Stimulated activated CD4-positive, alpha-beta T cell treated with anti-CD3 and anti-CD28 coated beads, Interleukin-12 subunit alpha, Interleukin-12 subunit beta, amount 100 ng/mL, for 4 hours (primary cell): ENCODE measurements at regions not wholly inside any gene's neighbourhood (a gene's known extent, or its start where the extent isn't known, plus 50 kb on each side); places are given as distances from the start of the nearest gene placed in this dataset.
"Not testable (repeated sequence)": the region's sequence is repeated elsewhere in the genome, so short reads cannot be mapped to it uniquely, and the experiment has no call there.

Experiments used
- DNase-seq: peaks from one replicate; pipeline ENCODE4 v3.0.0-alpha.2; 2020

DNA sequence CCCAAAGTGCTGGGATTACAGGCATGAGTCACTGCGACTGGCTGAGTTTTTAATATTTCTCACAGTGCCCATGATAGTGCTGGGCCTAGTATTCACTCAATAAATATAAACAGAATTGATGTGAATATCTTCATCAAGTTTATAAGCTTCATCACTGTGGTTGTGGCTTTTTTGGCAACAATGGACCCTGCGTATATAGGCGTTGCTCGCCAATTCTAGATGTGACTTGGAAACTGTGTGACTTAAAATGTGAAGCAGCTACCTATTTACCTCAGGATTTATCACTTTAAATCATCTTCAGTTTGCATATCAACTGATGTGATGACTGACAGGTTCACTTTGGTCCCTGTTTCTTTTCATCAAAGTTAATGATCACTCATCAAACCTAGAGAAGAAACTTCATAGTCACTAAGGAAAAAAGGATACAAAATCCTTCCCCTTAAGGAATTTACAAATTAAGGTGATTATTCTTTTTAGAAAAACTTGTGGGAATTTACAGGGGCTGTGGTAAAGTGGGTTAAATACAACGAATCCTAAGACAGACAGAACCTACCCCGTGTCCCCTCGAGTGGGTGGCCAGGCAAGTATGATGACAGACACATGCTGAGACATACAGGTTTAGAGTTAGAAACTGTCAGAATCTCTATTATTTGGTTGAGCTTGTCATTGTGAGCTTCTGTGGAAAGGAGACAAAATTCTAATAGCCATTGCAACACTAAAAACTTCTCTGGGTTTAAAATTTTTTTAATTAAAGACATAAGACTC lies 101.3 kb downstream of the AKAP11 start:
- DNase-seq: no peak

DNA sequence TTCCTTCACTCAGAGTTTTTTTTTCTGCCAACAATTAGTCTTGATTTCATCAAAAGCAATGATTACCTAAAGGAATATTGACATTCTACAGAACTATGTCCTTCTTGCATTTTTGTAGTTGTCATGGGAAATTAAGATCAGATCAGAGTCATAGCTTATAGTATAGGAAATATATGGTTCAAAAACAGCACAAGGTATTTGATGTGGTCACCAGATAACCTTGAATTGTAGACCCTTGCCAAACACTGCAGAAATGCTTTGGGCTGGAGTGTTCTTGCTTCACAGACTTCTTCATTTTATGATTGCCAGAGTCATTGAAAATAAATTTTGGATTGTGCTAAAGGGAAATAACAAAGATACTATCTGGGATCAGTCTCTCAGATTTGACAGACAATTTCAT lies 103.7 kb downstream of the AKAP11 start:
- no peak for DNase-seq

DNA sequence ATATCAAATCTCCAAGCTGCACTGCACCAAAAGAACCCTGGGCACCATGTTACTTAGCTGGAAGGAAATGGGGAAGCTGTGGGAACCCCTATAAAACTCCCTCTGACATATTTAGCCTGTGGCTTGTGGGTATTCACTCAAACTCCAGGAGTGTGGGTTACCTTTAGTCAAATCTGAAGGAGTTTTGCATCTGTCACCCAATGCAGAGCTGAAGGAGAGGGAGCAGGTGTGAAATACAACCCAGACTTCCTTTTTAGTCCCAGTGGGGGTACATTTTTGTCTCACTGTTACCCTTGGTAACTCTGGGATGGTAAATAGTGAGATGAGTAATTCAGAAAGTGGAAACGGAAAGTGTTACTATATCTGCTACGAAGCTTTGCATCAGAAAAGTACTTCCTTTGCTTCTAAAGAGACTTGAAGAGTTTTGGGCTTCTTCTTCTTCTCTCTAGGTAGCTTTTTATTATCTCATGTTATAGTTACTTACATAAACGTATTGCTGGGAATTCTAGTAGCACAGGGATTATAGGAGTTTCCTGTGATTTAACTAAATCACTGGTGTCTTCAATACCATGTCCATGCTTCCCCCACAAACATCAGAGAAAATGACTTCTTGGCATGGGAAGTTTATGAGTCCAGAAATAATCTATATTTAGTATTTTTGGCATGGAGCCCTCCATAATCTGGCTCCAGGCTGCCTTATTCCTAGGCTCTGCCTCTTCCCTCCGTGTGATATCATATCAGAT lies 105.9 kb downstream of the AKAP11 start:
- no peak for DNase-seq

DNA sequence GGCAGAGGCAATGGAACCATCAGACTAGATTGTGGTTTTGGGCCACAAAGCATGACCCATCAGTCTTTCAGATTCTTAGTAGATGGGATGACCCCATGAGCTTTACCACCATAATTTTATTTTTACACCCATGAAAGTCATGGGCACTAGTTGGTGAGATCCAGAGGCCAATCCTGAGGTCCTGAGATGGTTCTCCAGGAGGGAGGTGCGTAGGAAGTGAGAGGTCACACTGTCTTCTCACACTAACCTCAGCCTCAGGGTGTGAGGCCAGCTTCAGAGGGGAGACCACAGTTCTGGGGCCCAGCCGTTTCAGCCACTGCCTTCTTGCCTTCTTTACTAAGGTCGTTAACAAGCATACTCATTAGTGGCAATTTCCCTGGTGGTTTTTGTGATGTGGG lies 106.4 kb downstream of the AKAP11 start:
- DNase-seq: no peak

DNA sequence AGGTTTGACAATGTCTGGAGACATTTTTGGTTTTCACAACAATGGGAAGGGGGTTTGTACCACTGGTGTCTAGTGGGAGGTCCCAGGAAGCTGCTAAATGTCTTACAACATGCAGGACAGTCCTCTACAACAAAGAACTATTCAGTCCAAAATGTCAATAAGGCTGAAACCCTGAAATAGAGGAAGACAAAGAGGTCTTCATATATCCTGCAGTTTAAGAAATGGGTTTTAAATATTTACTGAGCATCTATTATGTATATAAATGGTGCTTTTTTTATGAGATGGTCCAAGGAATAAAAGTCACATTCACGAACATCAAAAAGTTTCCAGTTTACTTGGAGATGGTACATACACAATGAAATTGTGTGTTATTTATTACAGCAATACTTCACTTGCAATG lies 107.3 kb downstream of the AKAP11 start:
- no peak for DNase-seq

DNA sequence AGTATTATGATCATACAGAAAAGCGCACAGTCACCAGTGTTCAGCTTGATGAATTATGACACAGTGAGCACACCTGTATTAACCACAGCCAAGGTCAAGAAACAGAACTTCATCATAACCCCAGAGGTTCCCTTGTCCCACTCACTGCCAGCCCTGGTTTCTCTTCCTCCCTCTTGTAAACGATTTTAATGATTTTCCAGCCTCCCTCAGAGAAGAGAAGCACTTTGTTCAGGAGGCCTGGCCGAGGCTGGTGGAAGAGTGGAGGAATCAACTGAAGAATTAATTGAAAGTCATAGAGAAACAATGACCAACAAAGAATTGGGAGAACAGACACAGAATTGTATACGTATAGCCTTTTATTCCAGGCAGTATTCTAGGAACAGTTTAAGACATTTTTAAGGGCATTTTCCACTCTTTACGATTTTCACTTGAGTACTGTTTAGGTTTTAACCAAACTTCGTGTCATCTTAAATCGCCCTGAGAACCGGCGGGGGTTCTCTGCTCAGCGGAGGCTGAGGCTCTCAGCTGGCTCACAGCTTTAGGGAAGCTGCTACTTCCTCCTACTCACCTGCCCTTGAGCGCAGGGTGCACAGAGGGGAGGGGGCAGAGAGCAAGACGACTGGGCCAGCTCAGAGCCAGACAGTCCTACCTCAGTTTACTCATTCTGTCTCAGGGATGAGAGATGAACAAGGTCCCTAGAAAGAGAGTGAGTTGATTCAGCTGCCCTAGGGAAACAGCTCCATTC lies 108.6 kb downstream of the AKAP11 start:
- DNase-seq: no peak

DNA sequence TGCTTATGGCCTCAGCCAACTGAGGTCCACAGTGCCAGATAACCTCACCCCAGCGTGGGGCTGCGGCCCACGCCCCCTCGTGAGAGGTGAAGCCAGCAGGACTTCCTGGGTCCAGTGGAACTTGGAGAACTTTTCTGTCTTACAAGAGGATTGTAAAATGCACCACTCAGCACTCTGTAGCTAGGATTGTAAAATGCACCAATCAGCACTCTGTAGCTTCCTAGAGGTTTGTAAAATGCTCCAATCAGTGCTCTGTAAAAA lies 109.1 kb downstream of the AKAP11 start:
- no peak for DNase-seq

DNA sequence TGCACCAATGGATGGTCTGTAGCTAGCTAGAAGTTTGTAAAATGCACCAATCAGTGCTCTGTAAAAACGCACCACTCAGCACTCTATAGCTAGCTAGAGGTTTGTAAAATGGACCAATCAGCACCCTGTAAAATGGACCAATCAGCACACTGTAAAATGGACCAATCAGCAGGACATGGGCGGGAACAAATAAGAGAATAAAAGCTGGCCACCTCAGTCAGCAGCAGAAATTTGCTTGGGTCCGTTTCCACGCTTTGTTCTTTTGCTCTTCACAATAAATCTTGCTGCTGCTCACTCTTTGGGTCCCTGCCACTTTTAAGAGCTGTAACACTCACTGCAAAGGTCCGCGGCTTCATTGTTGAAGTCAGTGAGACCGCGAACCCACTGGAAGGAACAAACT lies 109.5 kb downstream of the AKAP11 start:
- not testable (repeated sequence) for DNase-seq

DNA sequence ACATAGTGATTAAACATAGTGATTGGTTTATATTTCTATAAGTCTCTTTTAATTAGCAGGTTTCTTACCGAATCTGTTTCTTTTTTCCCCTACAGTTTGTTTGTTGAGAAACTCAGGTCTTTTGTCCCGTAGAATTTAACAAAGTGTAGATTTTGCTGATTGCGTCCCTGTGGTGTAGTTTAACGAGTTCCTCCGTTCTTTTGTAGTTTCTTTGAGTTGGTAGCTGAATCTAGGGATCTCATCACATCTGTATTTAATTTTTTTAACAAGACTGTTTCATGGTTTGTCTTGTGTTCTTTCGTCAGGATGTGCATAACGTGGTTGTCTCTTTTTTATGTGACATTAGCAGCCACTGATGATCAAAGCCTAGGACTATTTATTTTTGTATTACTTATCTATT lies 111.1 kb downstream of the AKAP11 start:
- DNase-seq: no peak

DNA sequence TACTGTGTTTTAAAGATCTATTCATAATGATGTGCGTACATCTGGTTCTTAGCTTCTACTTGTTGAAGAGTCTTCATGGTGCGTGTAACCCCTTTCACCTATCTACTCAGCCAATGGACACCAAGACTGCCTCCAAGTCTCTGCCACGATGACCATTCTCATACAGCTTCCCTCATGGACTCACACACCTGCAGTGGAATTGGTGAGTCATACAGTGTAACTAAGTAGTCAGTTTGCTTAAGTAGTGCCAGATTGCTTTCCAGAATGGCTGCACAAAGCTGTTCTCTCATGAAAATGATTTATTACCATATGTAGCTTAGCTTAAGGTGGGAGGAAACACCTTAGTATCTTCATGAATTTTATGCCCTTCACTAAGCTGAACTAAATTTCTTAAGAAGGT lies 112.3 kb downstream of the AKAP11 start:
- no peak for DNase-seq

DNA sequence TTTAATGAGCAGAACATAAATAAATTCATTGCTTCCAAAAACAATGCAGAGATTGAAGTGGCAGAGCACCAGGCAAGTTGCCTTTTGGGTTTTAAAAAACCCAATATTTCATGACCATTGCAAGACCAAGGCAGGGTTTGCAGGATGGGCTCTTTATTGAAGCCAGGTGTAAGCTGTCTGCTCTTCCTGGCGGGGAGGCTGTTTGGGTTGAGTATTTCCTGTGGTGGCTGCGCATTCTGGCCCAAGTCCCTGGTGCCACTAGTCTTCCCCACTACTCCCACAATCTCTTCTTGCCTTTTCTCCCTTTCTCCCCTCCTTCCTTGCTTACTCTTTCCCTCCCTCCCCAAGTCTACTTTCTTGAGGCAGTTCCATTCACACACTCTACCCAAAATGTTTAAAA lies 116.4 kb downstream of the AKAP11 start:
- DNase-seq: no peak

DNA sequence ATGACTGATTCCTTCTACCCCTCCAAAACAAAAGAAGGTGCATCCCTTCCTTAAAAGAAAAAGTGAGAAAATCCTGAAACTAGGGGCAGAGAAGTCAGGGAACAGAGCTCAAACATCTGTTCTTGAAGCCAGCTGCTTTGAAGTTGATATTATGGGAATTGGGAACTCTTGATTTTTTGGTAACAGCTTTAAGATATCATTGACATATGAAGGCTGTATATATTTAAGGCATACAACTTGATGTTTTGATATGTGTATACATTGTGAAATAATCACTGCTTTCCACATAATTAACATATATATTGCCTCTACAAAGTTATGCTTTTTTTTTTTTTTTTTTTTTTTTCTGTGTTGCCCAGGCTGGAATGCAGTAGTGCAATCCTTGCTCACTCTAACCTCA lies 117.1 kb downstream of the AKAP11 start:
- no peak for DNase-seq

DNA sequence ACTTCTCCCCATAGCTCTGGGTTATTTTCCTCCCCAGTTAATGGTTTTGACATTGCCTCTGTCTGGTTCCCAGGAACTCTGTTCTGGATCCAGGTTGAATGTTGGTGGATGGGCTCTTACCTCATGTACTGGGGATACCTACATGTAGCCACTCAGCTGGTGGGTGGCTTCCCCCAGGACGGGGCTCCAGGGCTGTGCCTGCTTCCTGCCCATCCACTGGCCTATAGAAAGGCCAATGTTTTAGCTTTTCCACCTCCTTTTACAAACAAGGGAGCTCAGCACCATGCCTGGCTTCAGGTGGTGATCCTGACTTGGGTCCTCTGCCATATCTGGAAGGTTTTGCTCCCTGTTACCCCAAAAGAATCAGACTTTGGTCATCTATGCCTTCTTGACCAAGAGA lies 120.2 kb downstream of the AKAP11 start:
- no peak for DNase-seq

DNA sequence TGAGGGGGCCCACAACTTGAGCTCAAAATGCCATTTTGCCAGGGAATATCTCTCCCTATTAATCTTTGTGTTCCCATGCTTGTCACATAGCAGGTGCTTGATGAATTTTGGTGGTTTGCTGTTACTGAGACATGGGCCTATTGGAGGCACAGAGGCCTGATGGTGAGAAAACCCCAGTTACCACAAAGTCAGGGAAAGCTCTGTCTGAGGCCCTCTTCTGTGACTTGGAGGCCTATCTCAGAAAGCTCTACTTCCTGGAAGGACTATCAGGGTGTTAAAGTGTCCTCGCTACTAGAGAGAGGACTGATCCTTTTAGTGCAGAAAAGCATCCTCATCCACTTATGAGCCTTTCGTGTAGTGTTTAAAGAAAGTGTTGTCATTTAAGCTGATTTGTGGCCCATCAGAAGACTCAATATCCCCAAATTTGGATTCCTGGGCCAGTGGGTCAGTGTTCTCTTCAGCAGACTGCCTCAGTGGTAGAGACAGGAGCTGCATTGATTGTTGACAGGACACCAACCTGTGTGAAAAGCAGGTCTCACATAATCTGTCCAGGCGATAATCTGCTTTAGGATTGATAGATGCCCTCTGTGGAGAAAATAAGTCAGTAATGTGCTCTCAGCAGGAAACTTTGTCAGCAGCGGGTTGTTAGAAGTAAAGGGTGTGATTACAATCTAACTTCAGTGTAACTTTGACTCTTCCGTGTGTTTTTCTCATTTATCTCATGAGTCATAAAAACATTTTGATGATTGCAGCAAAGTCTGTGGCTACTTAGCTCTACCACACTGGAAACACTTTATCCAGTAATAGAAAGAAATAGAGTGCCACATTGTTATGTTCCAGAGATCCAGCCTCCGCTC lies 121.0 kb downstream of the AKAP11 start:
- DNase-seq: no peak

DNA sequence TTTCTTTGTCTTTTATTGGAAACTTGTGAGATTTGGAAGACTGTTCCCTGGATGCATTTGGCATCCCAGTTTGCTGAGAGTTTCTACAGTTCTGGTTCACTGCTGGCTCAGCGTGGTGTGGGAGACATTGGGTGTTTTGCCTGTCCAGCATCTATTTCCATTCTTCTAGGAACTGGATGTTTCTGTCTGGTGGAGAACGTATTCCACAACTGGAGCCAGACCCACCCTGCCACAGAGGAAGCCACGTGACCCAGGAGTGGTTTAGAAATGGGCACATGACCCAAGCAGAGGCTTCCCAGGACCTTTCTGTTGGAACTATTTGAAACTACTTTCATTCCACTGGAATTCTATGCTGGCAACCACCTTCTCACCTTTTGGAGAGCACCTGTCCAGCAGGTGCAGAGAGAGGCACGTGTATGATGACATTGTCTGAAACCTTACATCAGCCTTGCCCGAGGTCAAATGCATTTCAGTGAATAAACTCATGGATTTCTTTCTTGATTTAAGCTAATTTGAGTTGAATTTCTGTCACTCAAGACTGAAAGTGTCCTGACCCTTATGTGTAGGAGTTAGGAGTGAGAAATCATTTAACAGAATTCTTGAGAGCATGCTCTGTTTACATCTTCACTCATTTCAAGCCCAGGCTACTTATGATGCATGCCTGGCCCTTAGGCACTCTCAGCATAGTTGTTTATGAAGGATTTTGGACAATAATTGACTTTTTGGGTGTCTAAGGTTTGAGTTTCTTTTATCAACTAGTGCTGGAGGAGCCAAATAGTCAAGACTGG lies 121.8 kb downstream of the AKAP11 start:
- no peak for DNase-seq

DNA sequence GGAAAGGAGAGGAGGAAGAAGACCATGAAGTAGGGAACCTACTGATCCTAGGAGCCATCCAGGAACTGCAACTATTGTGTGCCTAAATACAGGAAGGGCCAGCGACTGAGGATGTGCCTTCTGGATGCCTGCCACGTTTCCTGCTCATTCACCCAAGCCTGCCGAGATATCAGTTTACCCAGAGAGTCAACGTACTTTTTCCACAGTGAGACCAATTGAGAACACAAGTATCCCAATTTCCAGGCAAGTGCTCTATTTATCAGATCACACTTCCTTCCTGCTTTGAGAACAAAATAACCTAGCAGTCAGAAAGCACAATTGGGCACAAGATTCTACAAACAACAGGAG lies 122.4 kb downstream of the AKAP11 start:
- no peak for DNase-seq

DNA sequence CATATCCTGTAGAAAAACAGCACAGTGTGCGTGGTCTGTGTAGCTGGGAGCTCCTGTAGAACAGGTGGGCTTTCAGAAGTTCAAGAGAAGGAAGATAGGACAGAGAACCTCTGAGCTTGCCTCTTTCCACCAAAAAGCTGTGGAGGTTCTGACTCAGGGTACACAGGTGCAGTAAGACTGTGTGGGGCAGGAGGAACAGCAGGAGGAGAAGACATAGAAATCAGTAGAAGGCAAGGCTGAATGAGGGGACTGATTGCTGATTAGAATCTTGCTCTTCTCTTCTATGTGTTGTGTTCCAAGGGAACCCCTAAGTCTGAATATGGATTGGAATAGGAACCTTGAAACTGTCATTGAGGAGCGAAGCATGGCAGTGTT lies 122.7 kb downstream of the AKAP11 start:
- DNase-seq: no peak

DNA sequence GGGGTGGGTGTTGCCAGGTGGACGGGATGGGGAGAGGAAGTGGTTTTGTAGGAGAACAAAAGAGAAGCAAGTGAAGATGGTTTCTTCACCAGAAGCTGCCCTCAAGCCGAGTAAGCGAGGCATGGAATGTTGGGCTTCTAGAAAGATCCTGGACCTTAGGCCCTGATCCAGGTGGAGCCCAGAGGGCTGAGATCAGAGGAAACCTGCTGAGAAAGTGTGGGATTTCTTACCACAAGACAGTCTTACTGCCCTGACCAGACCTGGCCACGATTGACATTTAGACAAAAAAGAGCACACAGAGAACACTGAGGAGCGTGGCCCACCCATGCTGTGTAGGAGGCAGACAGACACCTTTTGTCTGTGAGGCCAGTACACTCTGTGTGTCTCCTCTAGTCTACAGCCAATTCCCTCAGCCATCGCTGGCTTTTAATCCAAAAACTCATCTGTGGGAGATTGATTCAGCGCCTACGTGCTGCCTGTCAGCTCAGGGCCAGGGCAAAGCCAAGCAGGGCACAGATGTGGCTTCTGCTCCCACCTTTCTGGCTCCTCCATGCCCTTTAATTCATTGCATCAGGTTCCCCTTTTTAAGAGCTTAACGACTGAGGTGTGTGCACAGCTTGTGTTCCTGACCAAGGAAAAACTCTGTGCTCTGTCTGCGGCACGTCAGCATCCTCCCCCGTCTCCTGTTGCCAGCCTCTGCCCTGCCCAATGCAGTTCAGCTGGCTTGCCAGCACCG lies 123.3 kb downstream of the AKAP11 start:
- DNase-seq: no peak

DNA sequence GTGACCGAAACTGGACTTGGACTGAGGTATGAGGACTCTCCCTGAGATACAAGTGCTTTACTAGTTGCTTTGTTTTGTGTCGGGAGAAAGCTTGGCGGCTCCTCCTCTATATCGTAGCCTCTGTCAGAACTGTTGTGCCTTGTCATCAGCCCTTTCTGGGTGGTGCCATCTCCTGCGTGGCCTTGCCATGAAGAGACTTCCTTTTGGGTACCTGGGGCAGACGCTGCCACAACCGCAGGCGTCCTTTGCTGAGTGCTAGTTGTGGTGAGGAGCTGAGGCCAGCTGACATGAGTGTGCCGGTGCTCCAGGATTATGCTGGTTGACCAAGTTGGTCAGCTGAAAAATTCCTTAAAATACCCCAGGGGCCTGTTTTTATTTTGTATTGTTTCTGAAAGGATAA lies 124.5 kb downstream of the AKAP11 start:
- DNase-seq: peak; percentile 44

DNA sequence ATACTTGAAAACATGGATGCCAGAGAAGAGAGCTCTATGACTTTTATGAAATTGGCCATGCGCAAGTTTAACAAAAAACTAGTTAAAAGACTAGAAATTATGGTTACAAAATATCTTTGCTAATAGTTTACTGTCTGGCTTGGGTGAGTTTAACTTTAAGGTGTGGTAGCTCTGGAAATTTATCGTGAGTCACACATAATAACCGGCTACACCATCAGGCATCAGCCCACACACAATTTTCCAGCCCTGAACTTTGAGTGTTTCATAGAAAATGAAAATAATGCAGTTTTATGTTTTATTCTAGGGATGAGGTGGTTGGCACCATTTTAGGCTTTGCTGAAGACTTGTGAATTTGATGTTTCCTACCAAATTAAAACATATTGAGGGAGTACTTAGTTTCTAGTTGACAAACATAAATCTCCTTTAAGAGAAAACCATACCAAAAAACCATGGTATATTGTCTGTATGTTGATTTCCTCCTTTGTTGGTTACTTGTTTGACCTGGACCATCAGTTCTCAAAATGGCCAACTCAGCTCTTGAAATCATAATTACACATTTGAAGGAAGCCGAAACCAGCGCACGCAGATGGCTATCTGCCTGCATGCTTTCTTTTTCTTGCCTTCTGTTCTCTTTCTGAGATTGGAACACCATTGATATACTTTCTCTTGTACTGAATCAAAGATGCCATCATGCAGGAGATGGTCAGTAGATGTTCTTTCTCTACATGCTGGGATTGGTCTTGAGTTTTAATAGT lies 125.1 kb downstream of the AKAP11 start:
- no peak for DNase-seq

DNA sequence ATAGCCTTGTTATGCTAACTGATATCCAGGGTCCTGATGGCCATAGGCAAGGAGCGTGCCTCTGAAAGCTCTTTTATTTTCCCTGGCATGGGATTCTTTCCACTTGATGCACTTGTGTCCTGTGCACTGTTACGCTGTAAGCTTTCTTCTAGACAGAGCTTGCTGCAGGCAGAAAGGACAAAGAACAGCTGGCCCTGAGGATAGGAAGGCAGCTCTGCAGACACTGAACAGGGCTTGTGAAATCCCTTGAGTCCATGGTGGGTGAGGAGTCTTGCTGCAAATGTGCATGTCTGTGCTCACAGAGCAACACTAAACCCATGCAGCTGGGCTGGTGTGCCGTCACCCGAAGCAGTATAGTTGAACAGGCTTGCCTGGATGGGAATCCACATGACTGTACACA lies 126.6 kb downstream of the AKAP11 start:
- no peak for DNase-seq
